ENCODE measurements at regions not wholly inside any gene's neighbourhood (a gene's known extent, or its start where the extent isn't known, plus 50 kb on each side); places are given as distances from the start of the nearest gene placed in this dataset.

GRCh38 chr6:127032971-127033370, 85.5 kb upstream of the RSPO3 start:
- no peak for TF ChIP-seq STAT1 (IDR thresholded peaks at IDR 0.05; ENCODE audit: unreplicated experiment)
- no peak for TF ChIP-seq POLR2AphosphoS5 (IDR thresholded peaks at IDR 0.05; ENCODE audit: low read depth)
- TF ChIP-seq ZNF331 (CRISPR knock-in tag; IDR thresholded peaks at IDR 0.05; ENCODE audit: low read depth), result no peak
- TF ChIP-seq, protein P1, sequence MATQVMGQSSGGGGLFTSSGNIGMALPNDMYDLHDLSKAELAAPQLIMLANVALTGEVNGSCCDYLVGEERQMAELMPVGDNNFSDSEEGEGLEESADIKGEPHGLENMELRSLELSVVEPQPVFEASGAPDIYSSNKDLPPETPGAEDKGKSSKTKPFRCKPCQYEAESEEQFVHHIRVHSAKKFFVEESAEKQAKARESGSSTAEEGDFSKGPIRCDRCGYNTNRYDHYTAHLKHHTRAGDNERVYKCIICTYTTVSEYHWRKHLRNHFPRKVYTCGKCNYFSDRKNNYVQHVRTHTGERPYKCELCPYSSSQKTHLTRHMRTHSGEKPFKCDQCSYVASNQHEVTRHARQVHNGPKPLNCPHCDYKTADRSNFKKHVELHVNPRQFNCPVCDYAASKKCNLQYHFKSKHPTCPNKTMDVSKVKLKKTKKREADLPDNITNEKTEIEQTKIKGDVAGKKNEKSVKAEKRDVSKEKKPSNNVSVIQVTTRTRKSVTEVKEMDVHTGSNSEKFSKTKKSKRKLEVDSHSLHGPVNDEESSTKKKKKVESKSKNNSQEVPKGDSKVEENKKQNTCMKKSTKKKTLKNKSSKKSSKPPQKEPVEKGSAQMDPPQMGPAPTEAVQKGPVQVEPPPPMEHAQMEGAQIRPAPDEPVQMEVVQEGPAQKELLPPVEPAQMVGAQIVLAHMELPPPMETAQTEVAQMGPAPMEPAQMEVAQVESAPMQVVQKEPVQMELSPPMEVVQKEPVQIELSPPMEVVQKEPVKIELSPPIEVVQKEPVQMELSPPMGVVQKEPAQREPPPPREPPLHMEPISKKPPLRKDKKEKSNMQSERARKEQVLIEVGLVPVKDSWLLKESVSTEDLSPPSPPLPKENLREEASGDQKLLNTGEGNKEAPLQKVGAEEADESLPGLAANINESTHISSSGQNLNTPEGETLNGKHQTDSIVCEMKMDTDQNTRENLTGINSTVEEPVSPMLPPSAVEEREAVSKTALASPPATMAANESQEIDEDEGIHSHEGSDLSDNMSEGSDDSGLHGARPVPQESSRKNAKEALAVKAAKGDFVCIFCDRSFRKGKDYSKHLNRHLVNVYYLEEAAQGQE (IDR thresholded peaks at IDR 0.05; ENCODE audit: unreplicated experiment), result no peak
- no peak for TF ChIP-seq ZNF462 (CRISPR knock-in tag; IDR thresholded peaks at IDR 0.05)
- no peak overlapping the region for H3K4me2 ChIP-seq
- H3K36me3 ChIP-seq (ENCODE audit: insufficient read depth), result no peaks in the 10 kb centered on the region
- H4K20me1 ChIP-seq (replicated peaks; ENCODE audit: insufficient read depth), result no peaks in the 10 kb centered on the region
- H2AFZ ChIP-seq, result no peak overlapping the region
- no peaks in the 10 kb centered on the region for H3K27me3 ChIP-seq (ENCODE audit: insufficient read depth)
- no peaks in the 10 kb centered on the region for H3K4me1 ChIP-seq (ENCODE audit: insufficient read depth)
- no peak overlapping the region for H3K27ac Mint-ChIP-seq
- no peaks in the 10 kb centered on the region for H3K79me2 ChIP-seq (replicated peaks; ENCODE audit: insufficient read depth)
- H3K4me3 Mint-ChIP-seq, result no peak overlapping the region
- ATAC-seq, result no peak
- no peaks in the 10 kb centered on the region for H3F3A ChIP-seq (replicated peaks; ENCODE audit: low read depth)
- no peaks in the 10 kb centered on the region for H3K4me1 Mint-ChIP-seq
- H3K27ac ChIP-seq (ENCODE audit: low read depth), result no peak overlapping the region
- H3K4me3 ChIP-seq, result no peak overlapping the region
- H3K36me3 Mint-ChIP-seq (ENCODE audit: low read depth), result no peaks in the 10 kb centered on the region
- H3K9me3 Mint-ChIP-seq, result no peaks in the 10 kb centered on the region
- DNase-seq (ENCODE audit: low spot score), result no peak
- H3K27me3 Mint-ChIP-seq (ENCODE audit: insufficient read depth, low read depth, poor library complexity), result no peaks in the 10 kb centered on the region
- no peaks in the 10 kb centered on the region; the same call in 1 of the 2 replicates for H3K9me2 ChIP-seq (ENCODE audit: insufficient read depth)
